HFFc6 (cell line): ENCODE measurements at regions not wholly inside any gene's neighbourhood (a gene's known extent, or its start where the extent isn't known, plus 50 kb on each side); places are given as distances from the start of the nearest gene placed in this dataset.
A peak's percentile ranks its signal among the peaks of the same experiment; 100 is the strongest.

Experiments used
- DNase-seq: peaks from one replicate; pipeline ENCODE4 v3.0.0-alpha.2; 2018
- H3K27ac Mint-ChIP-seq: 2 replicates; pipeline ENCODE4 v1.8.0; 2020; ENCODE audit warnings: mild to moderate bottlenecking, mixed read lengths
- H3K27me3 Mint-ChIP-seq: 2 replicates; pipeline ENCODE4 v1.8.0; 2021; ENCODE audit warnings: mild to moderate bottlenecking, moderate library complexity, mixed read lengths; ENCODE audit not compliant: insufficient read depth
- H3K36me3 Mint-ChIP-seq: 2 replicates; pipeline ENCODE4 v1.8.0; 2021; ENCODE audit warnings: low read depth, mixed read lengths
- H3K4me1 Mint-ChIP-seq: 2 replicates; pipeline ENCODE4 v1.8.0; 2020; ENCODE audit warnings: low read depth, mixed read lengths
- H3K4me3 Mint-ChIP-seq: 2 replicates; pipeline ENCODE4 v1.8.0; 2020; ENCODE audit warnings: mild to moderate bottlenecking, moderate library complexity, mixed read lengths
- H3K9me3 Mint-ChIP-seq: 2 replicates; pipeline ENCODE4 v1.8.0; 2020; ENCODE audit warnings: mild to moderate bottlenecking, mixed read lengths
- TF ChIP-seq, protein P1 (sequence below): fragments of 200-600 bp; sonication (generic); IDR thresholded peaks from 2 replicates; pipeline ENCODE4 v1.5.0; 2021; ENCODE audit warnings: antibody characterized with exemption, mild to moderate bottlenecking

GRCh38 chr14:35961697-35962274, 135.6 kb downstream of the BRMS1L start:
- Mint-ChIP-seq H3K9me3 (no peaks in the 10 kb centered on the region), H3K4me1 (no peaks in the 10 kb centered on the region), H3K27me3 (peaks cover 1% of the 10 kb centered on the region; the same call in 1 of the 2 replicates), H3K27ac (no peak overlapping the region), H3K4me3 (no peak overlapping the region), H3K36me3 (no peaks in the 10 kb centered on the region)
- DNase-seq = no peak
- TF ChIP-seq, protein P1, sequence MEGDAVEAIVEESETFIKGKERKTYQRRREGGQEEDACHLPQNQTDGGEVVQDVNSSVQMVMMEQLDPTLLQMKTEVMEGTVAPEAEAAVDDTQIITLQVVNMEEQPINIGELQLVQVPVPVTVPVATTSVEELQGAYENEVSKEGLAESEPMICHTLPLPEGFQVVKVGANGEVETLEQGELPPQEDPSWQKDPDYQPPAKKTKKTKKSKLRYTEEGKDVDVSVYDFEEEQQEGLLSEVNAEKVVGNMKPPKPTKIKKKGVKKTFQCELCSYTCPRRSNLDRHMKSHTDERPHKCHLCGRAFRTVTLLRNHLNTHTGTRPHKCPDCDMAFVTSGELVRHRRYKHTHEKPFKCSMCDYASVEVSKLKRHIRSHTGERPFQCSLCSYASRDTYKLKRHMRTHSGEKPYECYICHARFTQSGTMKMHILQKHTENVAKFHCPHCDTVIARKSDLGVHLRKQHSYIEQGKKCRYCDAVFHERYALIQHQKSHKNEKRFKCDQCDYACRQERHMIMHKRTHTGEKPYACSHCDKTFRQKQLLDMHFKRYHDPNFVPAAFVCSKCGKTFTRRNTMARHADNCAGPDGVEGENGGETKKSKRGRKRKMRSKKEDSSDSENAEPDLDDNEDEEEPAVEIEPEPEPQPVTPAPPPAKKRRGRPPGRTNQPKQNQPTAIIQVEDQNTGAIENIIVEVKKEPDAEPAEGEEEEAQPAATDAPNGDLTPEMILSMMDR = no peak

- DNase-seq = no peak
- Mint-ChIP-seq H3K27me3 (peaks cover 3% of the 10 kb centered on the region), H3K4me1 (no peaks in the 10 kb centered on the region), H3K9me3 (no peaks in the 10 kb centered on the region), H3K36me3 (no peaks in the 10 kb centered on the region), H3K4me3 (no peak overlapping the region), H3K27ac (no peak overlapping the region)
- TF ChIP-seq, protein P1 = 0 out of 2 replicates have a peak, but pooled peaks have one; percentile 12
Measured at GRCh38 chr14:35959835-35960234, 133.7 kb downstream of the BRMS1L start.

GRCh38 chr14:35958499-35958898, 132.4 kb downstream of the BRMS1L start:
- Mint-ChIP-seq H3K4me1 (no peaks in the 10 kb centered on the region), H3K36me3 (no peaks in the 10 kb centered on the region), H3K4me3 (no peak overlapping the region), H3K27me3 (peaks cover 2% of the 10 kb centered on the region), H3K27ac (no peak overlapping the region), H3K9me3 (no peaks in the 10 kb centered on the region)
- DNase-seq = no peak
- TF ChIP-seq, protein P1 = no peak

DNA sequence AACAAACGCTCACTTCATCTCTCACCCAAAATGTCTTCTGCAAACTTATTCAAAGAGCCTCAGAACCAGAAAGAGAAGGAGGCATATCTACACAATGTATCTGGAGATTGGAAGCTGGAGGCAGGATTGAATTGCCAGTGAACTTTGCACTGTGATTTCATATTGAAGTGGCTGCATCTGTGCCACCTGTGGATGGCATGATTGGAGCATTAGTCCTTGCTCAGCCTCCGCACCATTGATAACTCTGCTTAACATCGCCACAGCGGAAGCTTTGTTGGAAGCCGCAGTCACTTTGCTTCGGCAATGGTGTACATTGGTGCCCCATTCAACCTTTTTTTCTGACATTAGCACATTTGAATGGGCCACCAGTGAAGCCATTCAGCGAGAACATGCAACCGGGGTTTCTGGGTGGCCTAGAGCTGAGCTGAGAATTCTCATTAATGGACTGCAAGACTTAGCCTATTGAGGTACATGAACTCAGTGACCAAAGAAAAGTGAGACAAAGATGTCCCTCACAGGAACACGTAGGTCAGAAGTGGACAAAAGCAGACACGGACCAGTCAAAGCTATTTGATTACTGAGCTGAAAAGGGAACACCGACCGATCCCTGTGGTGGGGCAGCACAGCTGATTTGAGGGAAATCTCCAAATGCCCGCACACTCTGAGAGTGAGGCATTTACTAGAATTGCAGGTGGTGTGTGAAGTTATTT, 130.4 kb downstream of the BRMS1L start:
- H3K4me3 Mint-ChIP-seq = no peak overlapping the region
- no peak overlapping the region for H3K27ac Mint-ChIP-seq
- H3K4me1 Mint-ChIP-seq = no peaks in the 10 kb centered on the region
- H3K9me3 Mint-ChIP-seq = no peaks in the 10 kb centered on the region
- peaks cover 2% of the 10 kb centered on the region for H3K27me3 Mint-ChIP-seq
- no peaks in the 10 kb centered on the region for H3K36me3 Mint-ChIP-seq
- no peak for DNase-seq
- TF ChIP-seq, protein P1 = no peak

DNA sequence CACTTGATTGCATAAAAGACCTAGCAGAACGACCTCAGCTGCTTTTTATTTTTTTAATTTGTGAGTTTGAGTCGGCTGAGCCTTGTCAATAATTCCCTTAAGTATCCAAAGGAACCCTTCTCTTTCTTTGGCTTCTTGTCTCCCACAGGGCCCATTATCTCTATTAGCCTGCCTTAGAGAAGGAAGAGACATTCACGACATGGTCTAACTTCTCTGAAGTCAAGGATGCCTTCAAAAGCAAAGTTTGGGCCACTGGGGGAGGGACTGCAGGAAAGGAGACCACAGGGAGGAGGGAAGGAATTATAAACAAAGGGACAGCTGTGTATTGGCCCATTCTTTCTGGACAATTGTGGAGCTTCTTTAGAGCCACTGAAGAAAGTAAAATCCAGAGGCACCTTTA, 126.4 kb downstream of the BRMS1L start:
- TF ChIP-seq, protein P1 = no peak
- Mint-ChIP-seq H3K4me1 (no peaks in the 10 kb centered on the region; the same call in 1 of the 2 replicates), H3K27ac (no peak overlapping the region), H3K27me3 (peaks cover 2% of the 10 kb centered on the region), H3K36me3 (no peaks in the 10 kb centered on the region), H3K4me3 (no peak overlapping the region), H3K9me3 (peaks cover 5% of the 10 kb centered on the region)
- no peak for DNase-seq
